Panc1 (cell line): ENCODE measurements at regions not wholly inside any gene's neighbourhood (a gene's known extent, or its start where the extent isn't known, plus 50 kb on each side); places are given as distances from the start of the nearest gene placed in this dataset.

Source experiments
- POLR2AphosphoS5 ChIP-seq: IDR thresholded peaks from 2 replicates; pipeline ENCODE4 v1.6.1; 2012; ENCODE audit warnings: mild to moderate bottlenecking, low read depth, low read length, moderate library complexity
- SIN3A ChIP-seq: IDR thresholded peaks from 2 replicates; pipeline ENCODE4 v1.6.1; 2012; ENCODE audit warnings: low read depth, mild to moderate bottlenecking, low read length, moderate library complexity, borderline replicate concordance; ENCODE audit not compliant: insufficient read depth
- TF ChIP-seq, protein P1 (sequence below): fragments of 450-650 bp; IDR thresholded peaks from 2 replicates; pipeline ENCODE4 v1.5.1; 2017; ENCODE audit warnings: mild to moderate bottlenecking

DNA sequence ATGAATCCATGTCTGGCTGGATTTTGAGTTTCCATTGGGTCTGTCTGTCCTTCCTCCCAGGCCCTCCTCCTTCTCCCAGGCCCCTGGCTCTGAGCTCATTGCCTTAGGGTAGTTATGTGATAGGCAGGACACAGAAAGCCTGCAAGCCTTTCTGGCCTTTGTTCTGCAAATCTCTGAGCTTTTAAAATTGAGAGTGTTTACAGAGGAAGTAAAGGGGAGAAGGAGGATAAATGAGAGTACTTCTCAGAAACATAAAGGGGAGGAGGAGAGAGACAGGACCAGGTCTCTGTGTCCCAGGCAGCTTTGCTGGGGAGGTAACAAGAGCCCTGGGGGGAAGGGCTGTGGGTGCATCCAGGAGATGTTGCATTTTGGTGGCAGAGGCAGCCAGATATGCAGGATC, 126.7 kb downstream of the FOXD2 start:
- TF ChIP-seq POLR2AphosphoS5 (no peak), SIN3A (no peak)
- TF ChIP-seq, protein P1, sequence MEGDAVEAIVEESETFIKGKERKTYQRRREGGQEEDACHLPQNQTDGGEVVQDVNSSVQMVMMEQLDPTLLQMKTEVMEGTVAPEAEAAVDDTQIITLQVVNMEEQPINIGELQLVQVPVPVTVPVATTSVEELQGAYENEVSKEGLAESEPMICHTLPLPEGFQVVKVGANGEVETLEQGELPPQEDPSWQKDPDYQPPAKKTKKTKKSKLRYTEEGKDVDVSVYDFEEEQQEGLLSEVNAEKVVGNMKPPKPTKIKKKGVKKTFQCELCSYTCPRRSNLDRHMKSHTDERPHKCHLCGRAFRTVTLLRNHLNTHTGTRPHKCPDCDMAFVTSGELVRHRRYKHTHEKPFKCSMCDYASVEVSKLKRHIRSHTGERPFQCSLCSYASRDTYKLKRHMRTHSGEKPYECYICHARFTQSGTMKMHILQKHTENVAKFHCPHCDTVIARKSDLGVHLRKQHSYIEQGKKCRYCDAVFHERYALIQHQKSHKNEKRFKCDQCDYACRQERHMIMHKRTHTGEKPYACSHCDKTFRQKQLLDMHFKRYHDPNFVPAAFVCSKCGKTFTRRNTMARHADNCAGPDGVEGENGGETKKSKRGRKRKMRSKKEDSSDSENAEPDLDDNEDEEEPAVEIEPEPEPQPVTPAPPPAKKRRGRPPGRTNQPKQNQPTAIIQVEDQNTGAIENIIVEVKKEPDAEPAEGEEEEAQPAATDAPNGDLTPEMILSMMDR, result no peak
